ENCODE measurements at regions not wholly inside any gene's neighbourhood (a gene's known extent, or its start where the extent isn't known, plus 50 kb on each side); places are given as distances from the start of the nearest gene placed in this dataset.

GRCh38 chr5:73359395-73359794 lies 89.2 kb downstream of the FOXD1 start:
- TF ChIP-seq CTCF (conservative IDR thresholded peaks at IDR 0.05; ENCODE audit: low read depth, low read length) (no peak), EZH2 (IDR thresholded peaks at IDR 0.05; ENCODE audit: borderline replicate concordance, low read depth, low read length, poor library complexity, severe bottlenecking) (no peak)

All from A673 (cell line).